Astrocyte of the cerebellum (primary cell): ENCODE measurements at regions not wholly inside any gene's neighbourhood (a gene's known extent, or its start where the extent isn't known, plus 50 kb on each side); places are given as distances from the start of the nearest gene placed in this dataset.

Experiments used
- DNase-seq: peaks from one replicate; pipeline ENCODE4 v3.0.0-alpha.2; 2011; ENCODE audit warnings: low read depth
- H3K4me3 ChIP-seq: 2 replicates; pipeline ENCODE4 v1.5.1; 2011; ENCODE audit warnings: mild to moderate bottlenecking, low read depth, low read length, moderate library complexity
- CTCF ChIP-seq: IDR thresholded peaks from 2 replicates; pipeline ENCODE4 v1.5.1; 2012; ENCODE audit warnings: low read length, low read depth, moderate library complexity, mild to moderate bottlenecking; ENCODE audit errors: missing control alignments
- in situ Hi-C: cut with HindIII; loops from 2 replicates; pipeline ENCODE4 v1.10.0; 2017; ENCODE audit warnings: low sequenced_read_pairs

- no peak for DNase-seq
- TF ChIP-seq CTCF: no peak
- in situ Hi-C loops: no loop called here
- no peak overlapping the region for H3K4me3 ChIP-seq
These were observed 128.7 kb upstream of the ARHGEF9 start for GRCh38 chrX:63913719-63914118.

- no peak for DNase-seq
- no peak for TF ChIP-seq CTCF
- in situ Hi-C loops: no loop called here
- no peak overlapping the region for H3K4me3 ChIP-seq
These were observed 104.0 kb upstream of the ARHGEF9 start for GRCh38 chrX:63889001-63889400.

- in situ Hi-C loops: no loop called here
- TF ChIP-seq CTCF: no peak
- H3K4me3 ChIP-seq: no peak overlapping the region
- DNase-seq: no peak
These were observed 100.1 kb upstream of the ARHGEF9 start for GRCh38 chrX:63884821-63885790.

GRCh38 chrX:63869506-63869905 lies 84.5 kb upstream of the ARHGEF9 start:
- TF ChIP-seq CTCF: no peak
- no peak for DNase-seq
- H3K4me3 ChIP-seq: no peak overlapping the region
- in situ Hi-C loops: no loop called here

- no peak for TF ChIP-seq CTCF
- in situ Hi-C loops: no loop called here
- H3K4me3 ChIP-seq: no peak overlapping the region
- DNase-seq: no peak
These were observed 70.9 kb upstream of the ARHGEF9 start for GRCh38 chrX:63855896-63856295.

GRCh38 chrX:63835361-63835760 lies 50.3 kb upstream of the ARHGEF9 start:
- DNase-seq: no peak
- no peak for TF ChIP-seq CTCF
- in situ Hi-C loops: no loop called here
- H3K4me3 ChIP-seq: no peak overlapping the region
